ENCODE measurements at regions not wholly inside any gene's neighbourhood (a gene's known extent, or its start where the extent isn't known, plus 50 kb on each side); places are given as distances from the start of the nearest gene placed in this dataset. TPM values are rescaled to one million over a fixed set of nuclear protein-coding genes. Genes with fewer than 3 reads are reported as not detected.

Small RNAs in the stretch of these regions (small RNA-seq; reads per million reads assigned to genes)
- not detected for gene Z96811.1

Measured in hepatocyte (in vitro differentiated cells).